ENCODE measurements at regions not wholly inside any gene's neighbourhood (a gene's known extent, or its start where the extent isn't known, plus 50 kb on each side); places are given as distances from the start of the nearest gene placed in this dataset.

GRCh38 chr3:160622263-160623045 is 54.5 kb upstream of the ARL14 start:
- DNase-seq (ENCODE audit: low read depth): no peak

- DNase-seq (ENCODE audit: low read depth): no peak
These were observed 53.5 kb upstream of the KPNA4 start for GRCh38 chr3:160618878-160619277.

GRCh38 chr3:160618363-160618762 is 53.0 kb upstream of the KPNA4 start:
- DNase-seq (ENCODE audit: low read depth): peak; percentile 55

- DNase-seq (ENCODE audit: low read depth): no peak
These were observed 52.3 kb upstream of the KPNA4 start for GRCh38 chr3:160617636-160618035.

GRCh38 chr3:160616716-160617115 is 51.3 kb upstream of the KPNA4 start:
- DNase-seq (ENCODE audit: low read depth): peak; percentile 58

GRCh38 chr3:160616311-160616710 is 50.9 kb upstream of the KPNA4 start:
- no peak for DNase-seq (ENCODE audit: low read depth)
